WERI-Rb-1 (cell line): ENCODE measurements at regions not wholly inside any gene's neighbourhood (a gene's known extent, or its start where the extent isn't known, plus 50 kb on each side); places are given as distances from the start of the nearest gene placed in this dataset.
"Not testable (repeated sequence)": the region's sequence is repeated elsewhere in the genome, so short reads cannot be mapped to it uniquely, and the experiment has no call there.

ENCODE experiments used
- DNase-seq: peaks from one replicate; pipeline ENCODE4 v3.0.0-alpha.2; 2020
- H3K27ac ChIP-seq: fragments of 250-450 bp; sonication (Bioruptor Pico); 2 replicates; pipeline ENCODE4 v1.5.1; 2020; ENCODE audit warnings: mild to moderate bottlenecking, moderate library complexity
- H3K27me3 ChIP-seq: fragments of 250-450 bp; sonication (Bioruptor Pico); 2 replicates; pipeline ENCODE4 v1.5.1; 2021; ENCODE audit warnings: mild to moderate bottlenecking, low read depth, moderate library complexity; ENCODE audit not compliant: insufficient read depth, severe bottlenecking
- H3K36me3 ChIP-seq: fragments of 250-450 bp; sonication (Bioruptor Pico); 2 replicates; pipeline ENCODE4 v1.5.1; 2020; ENCODE audit warnings: mild to moderate bottlenecking, moderate library complexity
- H3K4me3 ChIP-seq: 2 replicates; pipeline ENCODE4 v1.5.1; 2011; ENCODE audit warnings: low read depth, mild to moderate bottlenecking, control low read depth, low read length
- H3K9me3 ChIP-seq: fragments of 250-450 bp; sonication (Bioruptor Pico); 2 replicates; pipeline ENCODE4 v1.5.1; 2021; ENCODE audit warnings: mild to moderate bottlenecking, moderate library complexity; ENCODE audit not compliant: severe bottlenecking
- CTCF ChIP-seq: IDR thresholded peaks from 2 replicates; pipeline ENCODE4 v1.5.1; 2011; ENCODE audit warnings: low read depth, mild to moderate bottlenecking, control low read depth, inconsistent platforms, low read length

- H3K4me3 ChIP-seq: no peak overlapping the region
- no peak for DNase-seq
- TF ChIP-seq CTCF: no peak
- H3K9me3 ChIP-seq: no peaks in the 10 kb centered on the region
- H3K27me3 ChIP-seq: no peaks in the 10 kb centered on the region
- no peaks in the 10 kb centered on the region for H3K36me3 ChIP-seq
- no peak overlapping the region for H3K27ac ChIP-seq
Observed at GRCh38 chr6:139699911-139700310, 325.5 kb upstream of the CITED2 start.

GRCh38 chr6:139699335-139699734 is 324.9 kb upstream of the CITED2 start:
- no peak for TF ChIP-seq CTCF
- no peaks in the 10 kb centered on the region for H3K36me3 ChIP-seq
- H3K27me3 ChIP-seq: no peaks in the 10 kb centered on the region
- H3K9me3 ChIP-seq: no peaks in the 10 kb centered on the region
- no peak overlapping the region for H3K27ac ChIP-seq
- no peak overlapping the region for H3K4me3 ChIP-seq
- no peak for DNase-seq

- TF ChIP-seq CTCF: no peak
- Histone ChIP-seq H3K27ac (no peak overlapping the region), H3K36me3 (no peaks in the 10 kb centered on the region), H3K4me3 (no peak overlapping the region), H3K27me3 (no peaks in the 10 kb centered on the region), H3K9me3 (no peaks in the 10 kb centered on the region)
- no peak for DNase-seq
Observed at GRCh38 chr6:139698526-139699176, 324.2 kb upstream of the CITED2 start.

- not testable (repeated sequence) for H3K27me3 ChIP-seq, DNase-seq, H3K4me3 ChIP-seq, H3K9me3 ChIP-seq, H3K27ac ChIP-seq, H3K36me3 ChIP-seq
Observed at GRCh38 chr6:139697856-139698255, 323.4 kb upstream of the CITED2 start.

- not testable (repeated sequence) for H3K4me3 ChIP-seq, H3K9me3 ChIP-seq, H3K27ac ChIP-seq, H3K27me3 ChIP-seq, DNase-seq, H3K36me3 ChIP-seq
Observed at GRCh38 chr6:139696991-139697390, 322.5 kb upstream of the CITED2 start.

- no peaks in the 10 kb centered on the region for H3K36me3 ChIP-seq
- no peak overlapping the region for H3K27ac ChIP-seq
- no peak overlapping the region for H3K4me3 ChIP-seq
- DNase-seq: no peak
- TF ChIP-seq CTCF: no peak
- H3K9me3 ChIP-seq: no peaks in the 10 kb centered on the region
- no peaks in the 10 kb centered on the region for H3K27me3 ChIP-seq
Observed at GRCh38 chr6:139695361-139695760, 320.9 kb upstream of the CITED2 start.

- Histone ChIP-seq H3K27me3 (no peaks in the 10 kb centered on the region), H3K4me3 (no peak overlapping the region), H3K36me3 (no peaks in the 10 kb centered on the region), H3K9me3 (no peaks in the 10 kb centered on the region), H3K27ac (no peak overlapping the region)
- TF ChIP-seq CTCF: no peak
- no peak for DNase-seq
Observed at GRCh38 chr6:139693735-139694134, 319.3 kb upstream of the CITED2 start.
